Middle frontal gyrus (tissue), 1 donor: ENCODE measurements at regions not wholly inside any gene's neighbourhood (a gene's known extent, or its start where the extent isn't known, plus 50 kb on each side); places are given as distances from the start of the nearest gene placed in this dataset.
"Not testable (repeated sequence)": the region's sequence is repeated elsewhere in the genome, so short reads cannot be mapped to it uniquely, and the experiment has no call there.

Source experiments
- DNase-seq: peaks from one replicate; pipeline ENCODE4 v3.0.0-alpha.2; 2015; ENCODE audit warnings: low spot score; ENCODE audit errors: extremely low spot score

- DNase-seq = no peak
Measured at GRCh38 chr6:147958683-147959082, 384.0 kb upstream of the SASH1 start.

- DNase-seq = no peak
Measured at GRCh38 chr6:147961481-147962141, 381.0 kb upstream of the SASH1 start.

- not testable (repeated sequence) for DNase-seq
Measured at GRCh38 chr6:147965448-147965847, 377.2 kb upstream of the SASH1 start.

GRCh38 chr6:147970970-147971369, 371.7 kb upstream of the SASH1 start:
- DNase-seq = no peak

DNA sequence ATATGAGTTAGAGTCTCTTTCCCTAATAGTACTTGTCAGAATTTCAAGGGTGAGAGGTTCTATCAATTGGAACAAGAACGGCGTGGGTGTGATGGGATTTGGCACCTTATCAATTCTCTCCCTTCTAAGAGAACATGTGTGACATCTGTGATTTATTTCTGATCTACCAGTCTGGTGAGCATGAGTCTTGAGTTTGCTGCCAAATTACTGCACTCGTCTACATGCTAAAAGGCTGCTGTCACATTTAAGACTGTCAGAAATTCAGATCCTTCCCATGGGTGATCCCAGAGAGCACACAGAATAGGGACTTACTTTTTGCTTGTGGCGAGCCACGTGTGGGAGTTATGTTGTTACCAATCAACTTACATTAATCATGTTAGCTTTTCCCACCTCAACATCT, 370.2 kb upstream of the SASH1 start:
- no peak for DNase-seq

DNA sequence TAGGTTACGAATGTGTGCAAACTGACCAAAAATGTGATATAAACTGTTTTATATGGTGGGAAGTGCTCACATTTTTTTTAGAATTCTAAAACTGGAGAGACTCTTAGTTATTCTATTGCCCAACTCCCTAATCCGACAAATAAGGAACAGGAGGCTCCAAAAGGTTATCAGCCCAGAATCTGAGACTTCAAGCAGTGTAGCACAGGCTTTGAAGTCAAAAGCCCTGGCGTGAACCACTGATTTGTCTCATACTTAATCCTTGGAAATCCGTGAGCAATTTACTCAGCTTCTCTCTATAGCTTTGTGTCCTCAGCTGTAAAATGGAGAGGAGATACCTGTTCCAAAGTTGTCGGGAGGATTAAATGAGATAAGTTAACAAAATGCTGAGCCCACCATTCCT, 368.8 kb upstream of the SASH1 start:
- no peak for DNase-seq

DNA sequence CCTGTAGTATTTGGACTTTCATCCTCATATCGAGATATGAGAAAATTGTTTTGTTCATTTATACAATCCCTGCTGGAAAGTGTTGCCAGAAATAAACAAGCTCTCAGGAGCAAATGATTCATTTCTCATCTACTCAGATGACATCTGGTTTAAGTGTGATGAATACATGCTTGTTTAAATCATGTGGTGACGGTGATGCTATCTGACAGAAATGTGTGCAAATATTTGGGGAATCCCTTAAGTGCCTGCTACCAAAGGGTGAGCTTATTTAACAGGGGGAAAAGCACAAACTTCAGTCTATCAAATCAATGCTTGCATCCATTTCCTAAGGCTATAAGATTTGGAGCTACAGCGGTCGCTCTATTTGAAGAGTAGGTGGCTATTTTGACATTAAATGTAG, 368.3 kb upstream of the SASH1 start:
- no peak for DNase-seq

GRCh38 chr6:147977851-147978465, 364.7 kb upstream of the SASH1 start:
- DNase-seq = no peak

- no peak for DNase-seq
Measured at GRCh38 chr6:147979966-147980365, 362.7 kb upstream of the SASH1 start.

DNA sequence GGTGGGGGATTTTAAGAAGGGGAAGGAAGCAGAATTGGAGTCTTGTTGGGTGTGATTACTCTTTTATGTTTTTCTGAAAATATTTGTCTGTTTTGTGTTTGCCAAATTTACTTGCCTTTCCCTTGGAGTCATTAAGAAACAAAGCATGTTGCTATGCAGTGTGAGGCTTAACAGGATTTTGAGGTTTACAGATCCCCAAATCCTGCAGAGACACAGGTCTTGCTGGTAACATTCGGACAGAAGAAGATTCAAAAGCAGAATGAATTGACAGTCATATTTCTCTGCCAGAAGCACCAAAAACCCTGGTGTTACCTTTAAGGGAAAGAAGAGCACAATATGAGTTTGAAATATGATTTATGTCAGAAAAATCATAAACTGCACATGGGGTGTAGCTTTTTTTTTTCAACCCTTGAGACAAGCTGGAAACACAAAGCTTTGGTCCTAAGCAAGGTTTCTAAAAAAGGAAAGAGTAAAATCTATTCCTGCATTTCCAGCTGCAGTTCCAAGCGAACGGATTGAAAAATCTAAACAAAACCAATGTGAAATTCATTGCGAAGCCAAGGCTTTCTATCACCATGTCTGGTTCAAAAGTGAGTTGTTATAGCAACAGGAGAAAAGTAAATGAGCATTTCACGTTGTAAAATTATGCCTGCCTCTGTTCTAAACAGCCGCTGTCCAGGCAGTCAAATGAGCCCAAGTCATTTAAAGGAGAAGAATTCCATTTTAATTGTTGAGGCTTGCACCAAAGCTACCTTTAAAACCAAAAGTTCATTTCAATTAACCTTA, 358.9 kb upstream of the SASH1 start:
- DNase-seq = no peak

GRCh38 chr6:147986846-147987245, 355.8 kb upstream of the SASH1 start:
- no peak for DNase-seq

DNA sequence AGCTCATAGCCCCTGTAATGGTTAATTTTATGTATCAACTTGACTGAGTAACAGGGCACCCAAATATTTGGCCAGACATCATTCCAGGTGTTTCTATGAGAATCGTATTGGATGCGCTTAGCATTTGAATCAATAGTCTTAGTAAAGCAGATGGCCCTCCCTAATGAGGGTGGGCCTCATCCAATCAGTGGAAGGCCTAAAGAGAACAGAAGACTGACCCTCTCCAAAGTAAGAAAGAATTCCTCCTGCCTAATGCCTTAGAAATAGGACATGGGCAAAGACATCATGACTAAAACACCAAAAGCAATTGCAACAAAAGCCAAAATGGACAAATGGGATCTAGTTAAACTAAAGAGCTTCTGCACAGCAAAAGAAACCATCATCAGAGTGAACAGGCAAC, 352.5 kb upstream of the SASH1 start:
- no peak for DNase-seq

GRCh38 chr6:147991961-147992360, 350.7 kb upstream of the SASH1 start:
- DNase-seq = no peak

- DNase-seq = no peak
Measured at GRCh38 chr6:147999001-147999540, 343.6 kb upstream of the SASH1 start.

- no peak for DNase-seq
Measured at GRCh38 chr6:148001844-148002642, 340.6 kb upstream of the SASH1 start.

- no peak for DNase-seq
Measured at GRCh38 chr6:148004651-148005050, 338.0 kb upstream of the SASH1 start.

- no peak for DNase-seq
Measured at GRCh38 chr6:148005806-148006205, 336.8 kb upstream of the SASH1 start.

DNA sequence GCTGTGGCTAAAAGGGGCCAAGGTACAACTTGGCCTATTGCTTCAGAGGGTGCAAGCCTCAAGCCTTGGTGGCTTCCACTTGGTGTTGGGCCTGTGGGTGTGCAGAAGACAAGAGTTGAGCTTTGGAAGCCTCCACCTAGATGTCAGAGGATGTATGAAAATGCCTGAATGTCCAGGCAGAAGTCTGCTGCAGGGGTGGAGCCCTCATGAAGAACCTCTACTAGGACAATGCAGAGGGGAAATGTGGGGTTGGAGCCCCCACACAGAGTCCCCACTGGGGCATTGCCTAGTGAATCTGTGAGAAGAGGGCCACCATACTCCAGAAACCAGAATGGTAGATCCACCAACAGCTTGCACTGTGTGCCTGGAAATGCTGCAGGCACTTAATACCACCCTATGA, 332.1 kb upstream of the SASH1 start:
- DNase-seq = not testable (repeated sequence)

DNA sequence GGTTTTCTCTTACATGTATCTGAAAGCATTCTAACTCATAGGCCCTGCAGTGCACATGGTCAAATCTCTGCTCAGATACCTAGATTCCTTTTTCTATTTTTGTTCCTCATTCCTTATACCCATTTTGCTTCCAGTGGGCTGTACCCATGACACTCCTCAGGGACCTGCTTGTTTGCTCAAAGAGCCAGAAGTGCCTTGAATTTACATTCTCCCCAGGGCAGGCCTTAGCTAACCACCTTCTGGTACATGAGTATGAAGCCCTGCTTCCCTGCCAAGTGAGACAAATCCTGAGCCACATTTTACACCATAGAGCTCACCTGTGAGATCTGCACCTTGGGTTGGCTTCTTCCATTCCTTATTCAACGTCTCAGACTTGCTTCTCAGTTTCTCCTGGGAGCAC, 326.6 kb upstream of the SASH1 start:
- DNase-seq = no peak

GRCh38 chr6:148021165-148021564, 321.5 kb upstream of the SASH1 start:
- DNase-seq = no peak

- no peak for DNase-seq
Measured at GRCh38 chr6:148021699-148022098, 320.9 kb upstream of the SASH1 start.
